ENCODE measurements at regions not wholly inside any gene's neighbourhood (a gene's known extent, or its start where the extent isn't known, plus 50 kb on each side); places are given as distances from the start of the nearest gene placed in this dataset.

- Histone ChIP-seq H3K4me3 (ENCODE audit: low read length) (no peak overlapping the region), H3K27ac (ENCODE audit: low read depth in 1 of 2, low read length in 2 of 2) (no peak overlapping the region), H3K36me3 (ENCODE audit: insufficient read depth, low read length) (no peaks in the 10 kb centered on the region), H3K27me3 (ENCODE audit: control insufficient read depth in 1 of 2, insufficient read depth in 2 of 2, low read length in 2 of 2) (no peaks in the 10 kb centered on the region), H3K9me3 (ENCODE audit: control insufficient read depth in 1 of 2, insufficient read depth in 1 of 2, low read length in 2 of 2) (no peaks in the 10 kb centered on the region), H3K4me1 (ENCODE audit: insufficient read depth, low read length) (no peaks in the 10 kb centered on the region)
- Mint-ChIP-seq H3K9me3 (no peaks in the 10 kb centered on the region), H3K27ac (no peak overlapping the region), H3K36me3 (ENCODE audit: low read depth) (no peaks in the 10 kb centered on the region), H3K4me3 (no peak overlapping the region), H3K4me1 (ENCODE audit: low read depth) (no peaks in the 10 kb centered on the region), H3K27me3 (no peaks in the 10 kb centered on the region)
- intact Hi-C loops (cut with DNase I, micrococcal nuclease): no loop called here
- TF ChIP-seq, protein P1, sequence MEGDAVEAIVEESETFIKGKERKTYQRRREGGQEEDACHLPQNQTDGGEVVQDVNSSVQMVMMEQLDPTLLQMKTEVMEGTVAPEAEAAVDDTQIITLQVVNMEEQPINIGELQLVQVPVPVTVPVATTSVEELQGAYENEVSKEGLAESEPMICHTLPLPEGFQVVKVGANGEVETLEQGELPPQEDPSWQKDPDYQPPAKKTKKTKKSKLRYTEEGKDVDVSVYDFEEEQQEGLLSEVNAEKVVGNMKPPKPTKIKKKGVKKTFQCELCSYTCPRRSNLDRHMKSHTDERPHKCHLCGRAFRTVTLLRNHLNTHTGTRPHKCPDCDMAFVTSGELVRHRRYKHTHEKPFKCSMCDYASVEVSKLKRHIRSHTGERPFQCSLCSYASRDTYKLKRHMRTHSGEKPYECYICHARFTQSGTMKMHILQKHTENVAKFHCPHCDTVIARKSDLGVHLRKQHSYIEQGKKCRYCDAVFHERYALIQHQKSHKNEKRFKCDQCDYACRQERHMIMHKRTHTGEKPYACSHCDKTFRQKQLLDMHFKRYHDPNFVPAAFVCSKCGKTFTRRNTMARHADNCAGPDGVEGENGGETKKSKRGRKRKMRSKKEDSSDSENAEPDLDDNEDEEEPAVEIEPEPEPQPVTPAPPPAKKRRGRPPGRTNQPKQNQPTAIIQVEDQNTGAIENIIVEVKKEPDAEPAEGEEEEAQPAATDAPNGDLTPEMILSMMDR (IDR thresholded peaks at IDR 0.05): no peak
- CTCF ChIA-PET: no interaction called here
- ATAC-seq (ENCODE audit: poor library complexity) (no peak), DNase-seq (no peak)
- POLR2A ChIA-PET: no interaction called here
These were observed 91.7 kb downstream of the TYW3 start for GRCh38 chr1:74824497-74825107.

GRCh38 chr1:74830766-74831165 is 97.8 kb downstream of the TYW3 start:
- Histone ChIP-seq H3K27me3 (ENCODE audit: control insufficient read depth in 1 of 2, insufficient read depth in 2 of 2, low read length in 2 of 2) (no peaks in the 10 kb centered on the region), H3K4me1 (ENCODE audit: insufficient read depth, low read length) (no peaks in the 10 kb centered on the region), H3K4me3 (ENCODE audit: low read length) (no peak overlapping the region), H3K36me3 (ENCODE audit: insufficient read depth, low read length) (no peaks in the 10 kb centered on the region), H3K27ac (ENCODE audit: low read depth in 1 of 2, low read length in 2 of 2) (no peak overlapping the region), H3K9me3 (ENCODE audit: control insufficient read depth in 1 of 2, insufficient read depth in 1 of 2, low read length in 2 of 2) (no peaks in the 10 kb centered on the region)
- TF ChIP-seq, protein P1 (IDR thresholded peaks at IDR 0.05): no peak
- CTCF ChIA-PET: no interaction called here
- no peaks in the 10 kb centered on the region for H3K9me3 Mint-ChIP-seq
- intact Hi-C loops (cut with DNase I, micrococcal nuclease): no loop called here
- no peak for ATAC-seq (ENCODE audit: poor library complexity)
- H3K36me3 Mint-ChIP-seq (ENCODE audit: low read depth): no peaks in the 10 kb centered on the region
- POLR2A ChIA-PET: no interaction called here
- no peaks in the 10 kb centered on the region for H3K27me3 Mint-ChIP-seq
- DNase-seq: no peak
- H3K4me3 Mint-ChIP-seq: no peak overlapping the region
- no peaks in the 10 kb centered on the region for H3K4me1 Mint-ChIP-seq (ENCODE audit: low read depth)
- no peak overlapping the region for H3K27ac Mint-ChIP-seq

GRCh38 chr1:74834261-74834660 is 101.3 kb downstream of the TYW3 start:
- no peak overlapping the region for H3K4me3 Mint-ChIP-seq
- POLR2A ChIA-PET: no interaction called here
- Histone ChIP-seq H3K27ac (ENCODE audit: low read depth in 1 of 2, low read length in 2 of 2) (no peak overlapping the region), H3K4me3 (ENCODE audit: low read length) (no peak overlapping the region), H3K9me3 (ENCODE audit: control insufficient read depth in 1 of 2, insufficient read depth in 1 of 2, low read length in 2 of 2) (no peaks in the 10 kb centered on the region), H3K4me1 (ENCODE audit: insufficient read depth, low read length) (no peaks in the 10 kb centered on the region), H3K36me3 (ENCODE audit: insufficient read depth, low read length) (no peaks in the 10 kb centered on the region), H3K27me3 (ENCODE audit: control insufficient read depth in 1 of 2, insufficient read depth in 2 of 2, low read length in 2 of 2) (no peaks in the 10 kb centered on the region)
- DNase-seq (no peak), ATAC-seq (ENCODE audit: poor library complexity) (no peak)
- H3K27me3 Mint-ChIP-seq: peaks cover under 1% of the 10 kb centered on the region
- H3K4me1 Mint-ChIP-seq (ENCODE audit: low read depth): no peaks in the 10 kb centered on the region
- no peaks in the 10 kb centered on the region for H3K36me3 Mint-ChIP-seq (ENCODE audit: low read depth)
- intact Hi-C loops (cut with DNase I, micrococcal nuclease): no loop called here
- no peak overlapping the region for H3K27ac Mint-ChIP-seq
- TF ChIP-seq, protein P1 (IDR thresholded peaks at IDR 0.05): no peak
- CTCF ChIA-PET: no interaction called here
- H3K9me3 Mint-ChIP-seq: no peaks in the 10 kb centered on the region
